Keratinocyte (primary cell): ENCODE measurements at regions not wholly inside any gene's neighbourhood (a gene's known extent, or its start where the extent isn't known, plus 50 kb on each side); places are given as distances from the start of the nearest gene placed in this dataset.

Experiments used
- DNase-seq: peaks from one replicate; pipeline ENCODE4 v3.0.0-alpha.2; 2011; ENCODE audit warnings: low read depth, missing footprints, low spot score
- FAIRE-seq: peaks from 2 replicates; lab custom pipeline; 2011; peaks lifted over from hg19 to GRCh38; lab: Jason Lieb, UNC
- H2AFZ ChIP-seq: 2 replicates; pipeline ENCODE4 v1.6.0; 2012; ENCODE audit warnings: low read length, control low read depth, inconsistent platforms; ENCODE audit not compliant: control insufficient read depth
- H3K27ac ChIP-seq: 2 replicates; pipeline ENCODE4 v1.5.1; 2011; ENCODE audit warnings: low read length; ENCODE audit not compliant: control insufficient read depth, insufficient read depth
- H3K27me3 ChIP-seq: 3 replicates; pipeline ENCODE4 v1.6.0; 2011; ENCODE audit warnings: low read length; ENCODE audit not compliant: control insufficient read depth, insufficient read depth; ENCODE audit errors: extremely low read depth
- H3K36me3 ChIP-seq, 2 experiments: 2 replicates in 1 of 2; 3 replicates in 1 of 2; pipeline ENCODE4 v1.5.1; 2011; ENCODE audit warnings: low read length in 2 of 2, mild to moderate bottlenecking in 1 of 2; ENCODE audit not compliant: control insufficient read depth in 2 of 2, insufficient read depth in 2 of 2; ENCODE audit errors: extremely low read depth in 1 of 2
- H3K4me1 ChIP-seq: 3 replicates; pipeline ENCODE4 v1.5.1; 2011; ENCODE audit warnings: low read length; ENCODE audit not compliant: control insufficient read depth, insufficient read depth; ENCODE audit errors: extremely low read depth
- H3K4me2 ChIP-seq: 3 replicates; pipeline ENCODE4 v1.6.0; 2011; ENCODE audit warnings: low read depth, low read length; ENCODE audit not compliant: control insufficient read depth, insufficient read depth; ENCODE audit errors: extremely low read depth
- H3K4me3 ChIP-seq, 3 experiments: fragments of 200-600 bp in 1 of 3; sonication (generic) in 1 of 3; 2 replicates in 2 of 3; 3 replicates in 1 of 3; pipeline ENCODE4 v1.5.1; 2011 to 2016; ENCODE audit warnings: low read length in 3 of 3, mild to moderate bottlenecking in 3 of 3, control low read depth in 2 of 3, inconsistent platforms in 1 of 3, low read depth in 1 of 3, mixed read lengths in 1 of 3, mixed run types in 1 of 3, moderate library complexity in 1 of 3; ENCODE audit not compliant: control insufficient read depth in 2 of 3, insufficient read depth in 2 of 3; ENCODE audit errors: extremely low read depth in 1 of 3
- H3K79me2 ChIP-seq: 2 replicates; pipeline ENCODE4 v1.6.0; 2012; ENCODE audit warnings: low read length; ENCODE audit not compliant: control insufficient read depth, insufficient read depth
- H3K9ac ChIP-seq: 3 replicates; pipeline ENCODE4 v1.6.0; 2011; ENCODE audit warnings: low read length; ENCODE audit not compliant: control insufficient read depth, insufficient read depth; ENCODE audit errors: extremely low read depth
- H3K9me1 ChIP-seq: 3 replicates; pipeline ENCODE4 v1.6.0; 2011; ENCODE audit warnings: low read length; ENCODE audit not compliant: control insufficient read depth, insufficient read depth; ENCODE audit errors: extremely low read depth
- H3K9me3 ChIP-seq: 2 replicates; pipeline ENCODE4 v1.5.1; 2012; ENCODE audit warnings: low read depth, low read length; ENCODE audit not compliant: control insufficient read depth
- H4K20me1 ChIP-seq: 3 replicates; pipeline ENCODE4 v1.6.0; 2011; ENCODE audit warnings: low read length; ENCODE audit not compliant: control insufficient read depth, insufficient read depth; ENCODE audit errors: extremely low read depth
- CTCF ChIP-seq, 3 experiments: IDR thresholded peaks in 1 of 3; conservative IDR thresholded peaks in 1 of 3; optimal IDR thresholded peaks in 1 of 3; 2 replicates in 2 of 3; 3 replicates in 1 of 3; pipeline versions ENCODE3 to v1.5.1; 2011; ENCODE audit warnings: low read length in 3 of 3, mild to moderate bottlenecking in 3 of 3, moderate library complexity in 2 of 3, control low read depth in 1 of 3, inconsistent platforms in 1 of 3; ENCODE audit not compliant: insufficient read depth in 2 of 3; ENCODE audit errors: extremely low read depth in 1 of 3
- EZH2 ChIP-seq: IDR thresholded peaks from one replicate; pipeline ENCODE4 v1.6.1; 2012; ENCODE audit warnings: inconsistent platforms, mild to moderate bottlenecking, low read length, moderate library complexity
- dilution Hi-C: fragments of 300-500 bp; cut with MboI; formaldehyde crosslinking; loops from one replicate; pipeline ENCODE4 v1.7.0; 2020; ENCODE audit warnings: low sequenced_read_pairs; ENCODE audit not compliant: extremely low pct_ligation_motif_present

- Histone ChIP-seq H3K27ac (no peak overlapping the region), H3K9ac (no peak overlapping the region), H3K4me3 (no peak overlapping the region), H3K9me1 (no peaks in the 10 kb centered on the region), H3K27me3 (no peaks in the 10 kb centered on the region), H3K36me3 (no peaks in the 10 kb centered on the region), H2AFZ (no peak overlapping the region), H3K4me2 (no peak overlapping the region), H4K20me1 (no peaks in the 10 kb centered on the region), H3K4me1 (no peaks in the 10 kb centered on the region), H3K9me3 (no peaks in the 10 kb centered on the region), H3K79me2 (no peaks in the 10 kb centered on the region)
- dilution Hi-C loops: no loop called here
- DNase-seq (no peak), FAIRE-seq (no peak)
- TF ChIP-seq CTCF (optimal IDR thresholded peaks at IDR 0.05 in 1 of 3, IDR thresholded peaks at IDR 0.05 in 1 of 3, conservative IDR thresholded peaks at IDR 0.05 in 1 of 3; ENCODE audit: extremely low read depth in 1 of 3, insufficient read depth in 2 of 3, low read length in 3 of 3) (no peak), EZH2 (no peak)
Observed at GRCh38 chr12:112674539-112674938, 117.0 kb upstream of the RPH3A start.

GRCh38 chr12:112676507-112676906 lies 115.0 kb upstream of the RPH3A start:
- dilution Hi-C loops: no loop called here
- DNase-seq (no peak), FAIRE-seq (no peak)
- Histone ChIP-seq H3K27me3 (no peaks in the 10 kb centered on the region), H4K20me1 (no peaks in the 10 kb centered on the region), H3K4me1 (no peaks in the 10 kb centered on the region), H3K79me2 (no peaks in the 10 kb centered on the region), H3K4me2 (no peak overlapping the region), H3K9ac (no peak overlapping the region), H3K36me3 (no peaks in the 10 kb centered on the region), H3K4me3 (no peak overlapping the region), H3K27ac (no peak overlapping the region), H2AFZ (no peak overlapping the region), H3K9me3 (no peaks in the 10 kb centered on the region), H3K9me1 (no peaks in the 10 kb centered on the region)
- TF ChIP-seq CTCF (optimal IDR thresholded peaks at IDR 0.05 in 1 of 3, IDR thresholded peaks at IDR 0.05 in 1 of 3, conservative IDR thresholded peaks at IDR 0.05 in 1 of 3; ENCODE audit: extremely low read depth in 1 of 3, insufficient read depth in 2 of 3, low read length in 3 of 3): no peak
- no peak for TF ChIP-seq EZH2
